Omental fat pad (tissue), 3 donors: ENCODE measurements at regions not wholly inside any gene's neighbourhood (a gene's known extent, or its start where the extent isn't known, plus 50 kb on each side); places are given as distances from the start of the nearest gene placed in this dataset.

Experiments used
- ATAC-seq: fragments of 150-250 bp; one replicate; pipeline ENCODE4 v1.9.1; 2016; ENCODE audit warnings: mild to moderate bottlenecking, moderate library complexity; ENCODE audit not compliant: low FRiP score
- DNase-seq: peaks from one replicate; pipeline ENCODE4 v3.0.0-alpha.2; 2019; ENCODE audit warnings: low spot score
- CTCF ChIP-seq, 3 donors: fragments of 450-650 bp; IDR thresholded peaks; one replicate each; pipeline ENCODE4 v1.5.1; 2016 to 2017; ENCODE audit warnings: antibody characterized with exemption in 3 of 3, mild to moderate bottlenecking in 3 of 3, moderate library complexity in 2 of 3

- no peak for DNase-seq
- peak; percentile 28 for ATAC-seq
Measured at GRCh38 chr1:55690366-55690765, 475.2 kb upstream of the USP24 start.

GRCh38 chr1:55689800-55690199 is 474.6 kb upstream of the USP24 start:
- no peak for ATAC-seq
- no peak for TF ChIP-seq CTCF (IDR thresholded peaks at IDR 0.05)

More at GRCh38 chr1:55690366-55690765, 475.2 kb upstream of the USP24 start:
- no peak for TF ChIP-seq CTCF (IDR thresholded peaks at IDR 0.05)

GRCh38 chr1:55685560-55685959 is 470.4 kb upstream of the USP24 start:
- ATAC-seq (no peak), DNase-seq (no peak)
- TF ChIP-seq CTCF (IDR thresholded peaks at IDR 0.05): no peak

More at GRCh38 chr1:55689800-55690199, 474.6 kb upstream of the USP24 start:
- no peak for DNase-seq

GRCh38 chr1:55684131-55684650 is 469.0 kb upstream of the USP24 start:
- ATAC-seq (no peak), DNase-seq (no peak)
- TF ChIP-seq CTCF (IDR thresholded peaks at IDR 0.05): no peak

GRCh38 chr1:55682198-55682597 is 467.0 kb upstream of the USP24 start:
- no peak for TF ChIP-seq CTCF (IDR thresholded peaks at IDR 0.05)
- ATAC-seq: no peak
- DNase-seq: no peak

- ATAC-seq: no peak
- TF ChIP-seq CTCF (IDR thresholded peaks at IDR 0.05): no peak
- no peak for DNase-seq
Measured at GRCh38 chr1:55679971-55680370, 464.8 kb upstream of the USP24 start.

GRCh38 chr1:55673416-55673815 is 458.3 kb upstream of the USP24 start:
- no peak for TF ChIP-seq CTCF (IDR thresholded peaks at IDR 0.05)
- ATAC-seq: no peak
- no peak for DNase-seq
